ENCODE measurements at regions not wholly inside any gene's neighbourhood (a gene's known extent, or its start where the extent isn't known, plus 50 kb on each side); places are given as distances from the start of the nearest gene placed in this dataset.

DNA sequence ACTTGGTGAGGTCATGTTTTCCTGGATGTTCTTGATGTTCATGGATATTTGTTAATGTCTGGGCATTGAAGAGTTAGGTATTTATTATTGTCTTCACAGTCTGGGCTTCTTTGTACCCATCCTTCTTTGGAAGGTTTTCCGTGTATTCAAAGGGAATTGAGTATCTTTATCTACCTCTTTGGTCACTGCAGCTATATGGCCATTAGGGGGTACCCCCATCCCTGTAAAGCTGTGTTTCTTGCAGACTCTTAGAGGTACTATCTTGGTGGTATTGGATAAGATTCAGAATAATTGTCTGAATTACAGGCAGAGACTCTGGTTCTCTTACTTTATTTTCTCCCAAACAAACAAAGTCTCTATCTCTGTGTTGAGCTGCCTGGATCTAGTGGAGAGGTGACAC is 401.6 kb upstream of the FSIP2 start:
- no peak for DNase-seq (ENCODE audit: low read depth, low spot score)
- TF ChIP-seq POLR2AphosphoS5 (IDR thresholded peaks at IDR 0.05; ENCODE audit: borderline replicate concordance, low read depth, low read length) (no peak), EZH2 (IDR thresholded peaks at IDR 0.05) (no peak), FOXP2 (optimal IDR thresholded peaks at IDR 0.05; ENCODE audit: control extremely low read depth, extremely low read length, insufficient read depth) (no peak)
- Histone ChIP-seq H3K27ac (no peak overlapping the region), H3K36me3 (ENCODE audit: insufficient read depth, low read length) (no peaks in the 10 kb centered on the region), H3K9ac (ENCODE audit: insufficient read length) (no peak overlapping the region), H3K9me3 (ENCODE audit: low read depth, low read length) (no peaks in the 10 kb centered on the region), H3K4me3 (peak overlapping the region; percentile 40; the same call in 1 of the 2 replicates)

DNA sequence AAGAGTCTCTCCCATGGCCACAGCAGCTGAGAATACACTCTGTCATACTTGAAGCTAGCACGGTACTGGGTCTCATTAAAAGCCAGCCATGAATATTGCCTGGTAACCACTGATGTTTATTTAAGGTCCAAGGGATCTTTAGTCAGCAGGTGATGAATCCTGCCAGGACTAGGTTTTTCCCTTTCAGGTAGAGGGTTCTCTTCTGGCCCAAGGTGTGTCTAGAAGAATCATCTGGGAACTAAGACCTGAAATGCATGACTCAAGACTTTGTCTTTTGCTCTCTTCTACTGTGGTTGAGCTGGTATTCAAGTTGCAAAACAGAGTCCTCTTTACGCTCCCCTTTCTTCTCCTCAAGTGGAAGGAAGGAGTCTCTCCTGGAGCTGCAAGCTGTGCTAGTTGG is 400.5 kb upstream of the FSIP2 start:
- no peaks in the 10 kb centered on the region for H3K36me3 ChIP-seq (ENCODE audit: insufficient read depth, low read length)
- no peak for TF ChIP-seq POLR2AphosphoS5 (IDR thresholded peaks at IDR 0.05; ENCODE audit: borderline replicate concordance, low read depth, low read length)
- TF ChIP-seq EZH2 (IDR thresholded peaks at IDR 0.05) = no peak
- no peak for TF ChIP-seq FOXP2 (optimal IDR thresholded peaks at IDR 0.05; ENCODE audit: control extremely low read depth, extremely low read length, insufficient read depth)
- no peak overlapping the region for H3K27ac ChIP-seq
- H3K4me3 ChIP-seq = no peak overlapping the region
- no peak overlapping the region for H3K9ac ChIP-seq (ENCODE audit: insufficient read length)
- H3K9me3 ChIP-seq (ENCODE audit: low read depth, low read length) = no peaks in the 10 kb centered on the region
- DNase-seq (ENCODE audit: low read depth, low spot score) = no peak

DNA sequence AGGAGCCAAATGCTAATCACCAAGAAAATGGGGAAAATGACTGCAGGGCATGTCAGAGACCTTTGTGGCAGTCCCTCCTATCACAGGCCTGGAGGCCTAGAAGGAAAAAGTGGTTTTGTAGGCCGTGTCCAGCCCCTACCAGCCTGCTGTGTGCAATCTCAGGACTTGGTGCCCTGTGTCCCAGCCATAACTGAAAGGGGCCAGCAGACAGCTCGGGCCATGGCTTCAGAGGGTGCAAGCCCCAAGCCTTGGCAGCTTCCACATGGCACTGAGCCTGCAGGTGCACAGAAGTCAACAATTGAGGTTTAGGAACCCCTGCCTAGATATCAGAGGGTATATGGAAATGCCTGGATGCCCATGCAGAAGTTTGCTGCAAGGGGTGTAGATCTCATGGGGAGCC is 391.2 kb upstream of the FSIP2 start:
- Histone ChIP-seq H3K36me3 (ENCODE audit: insufficient read depth, low read length) (no peaks in the 10 kb centered on the region), H3K9ac (ENCODE audit: insufficient read length) (no peak overlapping the region), H3K4me3 (no peak overlapping the region), H3K9me3 (ENCODE audit: low read depth, low read length) (no peaks in the 10 kb centered on the region), H3K27ac (no peak overlapping the region)
- TF ChIP-seq POLR2AphosphoS5 (IDR thresholded peaks at IDR 0.05; ENCODE audit: borderline replicate concordance, low read depth, low read length) = no peak
- no peak for DNase-seq (ENCODE audit: low read depth, low spot score)

DNA sequence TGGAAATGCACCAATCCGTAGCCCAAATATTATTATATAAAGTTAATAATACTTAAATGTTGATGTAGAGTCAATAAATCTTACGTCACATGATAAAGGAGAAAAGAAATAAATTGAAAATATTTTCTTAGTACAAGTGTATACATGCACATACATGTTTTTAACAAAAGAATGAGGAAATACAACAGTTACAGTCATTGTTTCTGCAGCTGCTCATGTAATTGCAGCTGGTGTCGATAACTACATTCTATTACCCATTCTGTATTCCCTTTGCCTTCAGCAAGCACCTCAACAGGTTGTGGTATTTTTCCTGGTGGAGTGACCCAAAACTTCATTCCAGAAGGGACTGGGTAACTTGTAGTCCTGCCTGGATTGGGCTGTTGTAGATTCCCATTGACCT is 377.8 kb upstream of the FSIP2 start:
- Histone ChIP-seq H3K4me3 (no peak overlapping the region), H3K27ac (no peak overlapping the region), H3K9ac (ENCODE audit: insufficient read length) (no peak overlapping the region), H3K36me3 (ENCODE audit: insufficient read depth, low read length) (no peaks in the 10 kb centered on the region), H3K9me3 (ENCODE audit: low read depth, low read length) (no peaks in the 10 kb centered on the region)
- TF ChIP-seq POLR2AphosphoS5 (IDR thresholded peaks at IDR 0.05; ENCODE audit: borderline replicate concordance, low read depth, low read length) = no peak
- no peak for TF ChIP-seq FOXP2 (optimal IDR thresholded peaks at IDR 0.05; ENCODE audit: control extremely low read depth, extremely low read length, insufficient read depth)
- TF ChIP-seq EZH2 (IDR thresholded peaks at IDR 0.05) = no peak
- no peak for DNase-seq (ENCODE audit: low read depth, low spot score)

DNA sequence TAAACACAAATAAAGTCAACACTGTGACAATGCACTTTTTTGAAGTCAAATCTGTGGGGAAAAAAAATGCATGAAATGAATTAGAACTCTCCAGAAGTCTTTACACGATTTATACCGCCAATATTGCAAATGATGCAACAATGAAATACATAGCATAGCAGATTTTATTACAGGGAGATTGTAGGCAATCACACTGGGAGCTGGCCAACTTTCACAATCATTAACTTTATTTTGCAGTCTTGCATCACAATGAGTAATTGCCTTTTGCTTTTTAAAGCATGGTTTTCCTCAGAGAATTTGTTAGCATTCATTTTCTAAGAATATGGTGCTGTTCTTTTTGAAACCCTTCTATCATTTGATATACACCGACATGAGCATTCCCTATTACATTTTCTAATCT is 366.4 kb upstream of the FSIP2 start:
- DNase-seq (ENCODE audit: low read depth, low spot score) = peak; percentile 75
- H3K9me3 ChIP-seq (ENCODE audit: low read depth, low read length) = no peaks in the 10 kb centered on the region
- no peaks in the 10 kb centered on the region for H3K36me3 ChIP-seq (ENCODE audit: insufficient read depth, low read length)
- 0 out of 2 replicates have a peak overlapping the region, but pooled peaks have one; percentile 0 for H3K4me3 ChIP-seq
- no peak overlapping the region for H3K9ac ChIP-seq (ENCODE audit: insufficient read length)
- TF ChIP-seq FOXP2 (optimal IDR thresholded peaks at IDR 0.05; ENCODE audit: control extremely low read depth, extremely low read length, insufficient read depth) = no peak
- H3K27ac ChIP-seq = peak overlapping the region; percentile 61; the same call in 1 of the 2 replicates

DNA sequence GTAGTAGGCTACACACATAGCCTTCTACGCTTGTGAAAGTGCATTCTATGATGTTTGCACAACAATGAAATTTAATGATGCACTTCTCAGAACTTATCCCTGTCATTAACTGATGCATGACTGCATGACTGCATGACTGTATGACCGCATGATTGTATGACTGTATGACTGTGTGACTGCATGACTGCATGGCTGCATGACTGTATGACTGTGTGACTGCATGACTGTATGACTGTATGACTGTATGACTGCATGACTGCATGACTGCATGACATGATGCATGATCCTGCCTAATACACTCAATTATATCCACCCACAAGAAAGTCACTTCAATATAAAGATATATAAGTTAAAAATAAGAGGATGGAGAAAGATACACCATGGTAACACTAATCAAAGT is 365.4 kb upstream of the FSIP2 start:
- no peak overlapping the region for H3K9ac ChIP-seq (ENCODE audit: insufficient read length)

DNA sequence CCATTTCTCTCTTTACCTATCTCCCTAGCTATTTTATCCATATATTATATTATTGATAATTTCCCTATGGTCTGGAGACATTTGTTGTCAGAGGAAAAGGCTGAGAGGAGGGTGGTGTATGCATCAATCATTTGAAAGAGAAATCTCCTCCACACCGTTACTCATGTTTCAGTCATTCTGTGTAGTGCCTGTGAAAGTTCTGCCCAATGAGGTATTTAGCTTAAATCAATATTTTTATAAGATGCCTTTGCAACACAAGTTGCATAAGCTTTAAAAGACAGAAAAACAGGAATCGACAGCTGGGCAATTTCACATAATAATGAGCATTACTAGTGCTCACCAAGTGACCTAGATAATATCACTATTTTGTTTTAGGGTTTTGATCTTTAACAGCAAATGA is 363.7 kb upstream of the FSIP2 start:
- no peaks in the 10 kb centered on the region for H3K36me3 ChIP-seq (ENCODE audit: insufficient read depth, low read length)
- H3K9ac ChIP-seq (ENCODE audit: insufficient read length) = no peak overlapping the region
- no peak overlapping the region for H3K4me3 ChIP-seq
- no peak for DNase-seq (ENCODE audit: low read depth, low spot score)
- H3K9me3 ChIP-seq (ENCODE audit: low read depth, low read length) = no peaks in the 10 kb centered on the region
- TF ChIP-seq POLR2AphosphoS5 (IDR thresholded peaks at IDR 0.05; ENCODE audit: borderline replicate concordance, low read depth, low read length) (no peak), FOXP2 (optimal IDR thresholded peaks at IDR 0.05; ENCODE audit: control extremely low read depth, extremely low read length, insufficient read depth) (no peak), EZH2 (IDR thresholded peaks at IDR 0.05) (no peak)
- H3K27ac ChIP-seq = no peak overlapping the region

More for the DNA sequence above, 365.4 kb upstream of the FSIP2 start:
- Histone ChIP-seq H3K4me3 (no peak overlapping the region), H3K27ac (no peak overlapping the region), H3K36me3 (ENCODE audit: insufficient read depth, low read length) (no peaks in the 10 kb centered on the region), H3K9me3 (ENCODE audit: low read depth, low read length) (no peaks in the 10 kb centered on the region)
- DNase-seq (ENCODE audit: low read depth, low spot score) = no peak
- TF ChIP-seq EZH2 (IDR thresholded peaks at IDR 0.05) = no peak
- no peak for TF ChIP-seq POLR2AphosphoS5 (IDR thresholded peaks at IDR 0.05; ENCODE audit: borderline replicate concordance, low read depth, low read length)
- TF ChIP-seq FOXP2 (optimal IDR thresholded peaks at IDR 0.05; ENCODE audit: control extremely low read depth, extremely low read length, insufficient read depth) = no peak

DNA sequence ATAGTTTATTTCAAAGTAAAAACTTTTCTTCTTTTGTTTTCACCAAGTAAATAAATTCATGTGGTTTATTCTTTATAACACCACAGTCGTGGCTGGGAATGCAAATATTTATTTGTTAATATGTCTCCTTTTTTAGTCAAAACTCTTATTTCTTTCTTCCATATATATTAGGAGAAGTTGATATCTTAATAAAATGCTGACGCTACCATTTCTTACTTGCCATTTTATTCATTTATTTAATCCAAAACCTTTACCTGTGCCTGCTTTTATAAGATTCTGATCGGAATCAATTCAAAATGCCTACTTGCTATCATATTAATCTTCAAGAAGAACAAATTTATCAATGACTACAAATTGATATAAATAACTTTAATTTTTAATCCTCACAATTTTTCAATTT is 362.9 kb upstream of the FSIP2 start:
- DNase-seq (ENCODE audit: low read depth, low spot score) = no peak
- Histone ChIP-seq H3K9ac (ENCODE audit: insufficient read length) (no peak overlapping the region), H3K36me3 (ENCODE audit: insufficient read depth, low read length) (no peaks in the 10 kb centered on the region), H3K27ac (no peak overlapping the region), H3K4me3 (no peak overlapping the region), H3K9me3 (ENCODE audit: low read depth, low read length) (no peaks in the 10 kb centered on the region)
- TF ChIP-seq EZH2 (IDR thresholded peaks at IDR 0.05) (no peak), FOXP2 (optimal IDR thresholded peaks at IDR 0.05; ENCODE audit: control extremely low read depth, extremely low read length, insufficient read depth) (no peak), POLR2AphosphoS5 (IDR thresholded peaks at IDR 0.05; ENCODE audit: borderline replicate concordance, low read depth, low read length) (no peak)

DNA sequence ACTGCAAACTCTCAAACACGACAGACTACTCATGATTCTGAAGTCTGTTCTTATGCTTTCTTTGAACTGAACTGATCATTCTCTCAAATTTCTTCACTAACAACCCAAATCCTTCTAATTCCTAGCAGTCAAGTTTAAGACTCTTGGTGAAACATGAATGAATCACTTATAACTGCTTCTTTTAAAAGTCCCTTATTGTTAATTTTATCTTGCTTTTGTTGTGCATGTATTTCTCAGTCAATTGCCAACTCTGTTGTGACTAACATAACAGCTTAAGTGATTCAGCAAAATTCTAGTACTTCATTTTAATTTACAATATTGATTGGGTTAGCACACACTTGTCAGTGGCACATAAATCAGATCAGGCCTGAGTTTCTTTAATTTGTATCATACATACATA is 357.0 kb upstream of the FSIP2 start:
- no peak overlapping the region for H3K4me3 ChIP-seq
- peak overlapping the region; percentile 48 for H3K27ac ChIP-seq
- no peaks in the 10 kb centered on the region for H3K9me3 ChIP-seq (ENCODE audit: low read depth, low read length)
- TF ChIP-seq FOXP2 (optimal IDR thresholded peaks at IDR 0.05; ENCODE audit: control extremely low read depth, extremely low read length, insufficient read depth) = no peak
- TF ChIP-seq EZH2 (IDR thresholded peaks at IDR 0.05) = no peak
- no peak for TF ChIP-seq POLR2AphosphoS5 (IDR thresholded peaks at IDR 0.05; ENCODE audit: borderline replicate concordance, low read depth, low read length)
- no peaks in the 10 kb centered on the region; the same call in 1 of the 2 replicates for H3K36me3 ChIP-seq (ENCODE audit: insufficient read depth, low read length)
- no peak overlapping the region for H3K9ac ChIP-seq (ENCODE audit: insufficient read length)
- no peak for DNase-seq (ENCODE audit: low read depth, low spot score)

All from SK-N-MC (cell line).